ENCODE measurements at regions not wholly inside any gene's neighbourhood (a gene's known extent, or its start where the extent isn't known, plus 50 kb on each side); places are given as distances from the start of the nearest gene placed in this dataset.
"Not testable (repeated sequence)": the region's sequence is repeated elsewhere in the genome, so short reads cannot be mapped to it uniquely, and the experiment has no call there.

GRCh38 chr10:28184810-28185209 is 118.1 kb downstream of the MPP7 start:
- Histone ChIP-seq H3K9me3 (ENCODE audit: control insufficient read depth, low read length) (no peaks in the 10 kb centered on the region), H3K27ac (ENCODE audit: low read depth in 1 of 2, low read length in 2 of 2) (no peak overlapping the region), H3K27me3 (ENCODE audit: control insufficient read depth in 1 of 2, insufficient read depth in 2 of 2, low read length in 1 of 2) (no peaks in the 10 kb centered on the region), H3K36me3 (ENCODE audit: control insufficient read depth in 1 of 2, insufficient read depth in 2 of 2, low read length in 1 of 2) (no peaks in the 10 kb centered on the region), H3K4me1 (ENCODE audit: control insufficient read depth in 1 of 2, insufficient read depth in 2 of 2, low read length in 2 of 2) (no peaks in the 10 kb centered on the region), H3K4me3 (ENCODE audit: low read length in 2 of 2) (no peak overlapping the region)
- ATAC-seq (ENCODE audit: low FRiP score) (no peak), DNase-seq (no peak)
- intact Hi-C loops (cut with DNase I), result loop anchor here in 1 of 2 donors (5.0 kb wide), 1 partner anchor 57 kb away; no protein-coding TSS in a partner anchor
- WGBS, 2 donors, result 94 to 98% methylated on average over 1 of the region's 1 CpG

GRCh38 chr10:28181478-28182096 is 121.3 kb downstream of the MPP7 start:
- intact Hi-C loops (cut with DNase I), result loop anchor here in 1 of 2 donors (5.0 kb wide), 1 partner anchor 61 kb away; no protein-coding TSS in a partner anchor
- no peak for ATAC-seq (ENCODE audit: low FRiP score)
- no peak overlapping the region for H3K4me3 ChIP-seq (ENCODE audit: low read length in 2 of 2)
- WGBS, 2 donors, result 20 to 22% methylated on average over 7 of the region's 7 CpGs
- no peaks in the 10 kb centered on the region for H3K9me3 ChIP-seq (ENCODE audit: control insufficient read depth, low read length)
- H3K36me3 ChIP-seq (ENCODE audit: control insufficient read depth in 1 of 2, insufficient read depth in 2 of 2, low read length in 1 of 2), result no peaks in the 10 kb centered on the region
- no peak overlapping the region for H3K27ac ChIP-seq (ENCODE audit: low read depth in 1 of 2, low read length in 2 of 2)
- H3K4me1 ChIP-seq (ENCODE audit: control insufficient read depth in 1 of 2, insufficient read depth in 2 of 2, low read length in 2 of 2), result no peaks in the 10 kb centered on the region
- DNase-seq, result no peak
- no peaks in the 10 kb centered on the region for H3K27me3 ChIP-seq (ENCODE audit: control insufficient read depth in 1 of 2, insufficient read depth in 2 of 2, low read length in 1 of 2)

GRCh38 chr10:28180654-28181053 is 122.2 kb downstream of the MPP7 start:
- H3K36me3 ChIP-seq (ENCODE audit: control insufficient read depth in 1 of 2, insufficient read depth in 2 of 2, low read length in 1 of 2), result no peaks in the 10 kb centered on the region
- intact Hi-C loops (cut with DNase I), result loop anchor here in 1 of 2 donors (5.0 kb wide), 1 partner anchor 62 kb away; no protein-coding TSS in a partner anchor
- 65 to 72% methylated on average over 4 of the region's 4 CpGs for WGBS, 2 donors
- ATAC-seq (ENCODE audit: low FRiP score) (no peak), DNase-seq (no peak)
- no peak overlapping the region for H3K27ac ChIP-seq (ENCODE audit: low read depth in 1 of 2, low read length in 2 of 2)
- H3K4me3 ChIP-seq (ENCODE audit: low read length in 2 of 2), result no peak overlapping the region
- H3K9me3 ChIP-seq (ENCODE audit: control insufficient read depth, low read length), result no peaks in the 10 kb centered on the region
- H3K4me1 ChIP-seq (ENCODE audit: control insufficient read depth in 1 of 2, insufficient read depth in 2 of 2, low read length in 2 of 2), result no peaks in the 10 kb centered on the region
- no peaks in the 10 kb centered on the region for H3K27me3 ChIP-seq (ENCODE audit: control insufficient read depth in 1 of 2, insufficient read depth in 2 of 2, low read length in 1 of 2)

- no peaks in the 10 kb centered on the region for H3K9me3 ChIP-seq (ENCODE audit: control insufficient read depth, low read length)
- no peaks in the 10 kb centered on the region for H3K27me3 ChIP-seq (ENCODE audit: control insufficient read depth in 1 of 2, insufficient read depth in 2 of 2, low read length in 1 of 2)
- H3K4me3 ChIP-seq (ENCODE audit: low read length in 2 of 2), result no peak overlapping the region
- H3K36me3 ChIP-seq (ENCODE audit: control insufficient read depth in 1 of 2, insufficient read depth in 2 of 2, low read length in 1 of 2), result no peaks in the 10 kb centered on the region
- no peak for ATAC-seq (ENCODE audit: low FRiP score)
- H3K4me1 ChIP-seq (ENCODE audit: control insufficient read depth in 1 of 2, insufficient read depth in 2 of 2, low read length in 2 of 2), result no peaks in the 10 kb centered on the region
- no peak overlapping the region for H3K27ac ChIP-seq (ENCODE audit: low read depth in 1 of 2, low read length in 2 of 2)
- intact Hi-C loops (cut with DNase I), result loop anchor here in 1 of 2 donors (5.0 to 10.0 kb wide), 4 partner anchors 55 to 395 kb away; no protein-coding TSS in a partner anchor
- no peak for DNase-seq
These were observed 123.1 kb downstream of the MPP7 start for GRCh38 chr10:28179743-28180099.

GRCh38 chr10:28179006-28179742 is 123.7 kb downstream of the MPP7 start:
- intact Hi-C loops (cut with DNase I), result loop anchor here in 1 of 2 donors (10.0 kb wide), 3 partner anchors 54 to 394 kb away; no protein-coding TSS in a partner anchor
- Histone ChIP-seq H3K9me3 (ENCODE audit: control insufficient read depth, low read length) (no peaks in the 10 kb centered on the region), H3K36me3 (ENCODE audit: control insufficient read depth in 1 of 2, insufficient read depth in 2 of 2, low read length in 1 of 2) (no peaks in the 10 kb centered on the region), H3K4me3 (ENCODE audit: low read length in 2 of 2) (no peak overlapping the region), H3K4me1 (ENCODE audit: control insufficient read depth in 1 of 2, insufficient read depth in 2 of 2, low read length in 2 of 2) (no peaks in the 10 kb centered on the region), H3K27me3 (ENCODE audit: control insufficient read depth in 1 of 2, insufficient read depth in 2 of 2, low read length in 1 of 2) (no peaks in the 10 kb centered on the region), H3K27ac (ENCODE audit: low read depth in 1 of 2, low read length in 2 of 2) (no peak overlapping the region)
- ATAC-seq (ENCODE audit: low FRiP score), result peak; percentile 84
- DNase-seq, result no peak
- 8 to 11% methylated on average over 4 of the region's 4 CpGs for WGBS, 2 donors

GRCh38 chr10:28177944-28178637 is 124.8 kb downstream of the MPP7 start:
- 53 to 54% methylated on average over 4 of the region's 4 CpGs for WGBS, 2 donors
- Histone ChIP-seq H3K4me1 (ENCODE audit: control insufficient read depth in 1 of 2, insufficient read depth in 2 of 2, low read length in 2 of 2) (no peaks in the 10 kb centered on the region), H3K27ac (ENCODE audit: low read depth in 1 of 2, low read length in 2 of 2) (peak overlapping the region; percentile 22 to 64), H3K27me3 (ENCODE audit: control insufficient read depth in 1 of 2, insufficient read depth in 2 of 2, low read length in 1 of 2) (no peaks in the 10 kb centered on the region), H3K4me3 (ENCODE audit: low read length in 2 of 2) (peak overlapping the region; percentile 48 to 62), H3K9me3 (ENCODE audit: control insufficient read depth, low read length) (no peaks in the 10 kb centered on the region), H3K36me3 (ENCODE audit: control insufficient read depth in 1 of 2, insufficient read depth in 2 of 2, low read length in 1 of 2) (no peaks in the 10 kb centered on the region)
- no peak for DNase-seq
- ATAC-seq (ENCODE audit: low FRiP score), result no peak
- intact Hi-C loops (cut with DNase I), result loop anchor here in 1 of 2 donors (1.0 to 10.0 kb wide), 4 partner anchors 53 to 436 kb away; no protein-coding TSS in a partner anchor

GRCh38 chr10:28176498-28176897 is 126.4 kb downstream of the MPP7 start:
- H3K27me3 ChIP-seq (ENCODE audit: control insufficient read depth in 1 of 2, insufficient read depth in 2 of 2, low read length in 1 of 2); H3K4me3 ChIP-seq (ENCODE audit: low read length in 2 of 2); H3K4me1 ChIP-seq (ENCODE audit: control insufficient read depth in 1 of 2, insufficient read depth in 2 of 2, low read length in 2 of 2); H3K27ac ChIP-seq (ENCODE audit: low read depth in 1 of 2, low read length in 2 of 2); DNase-seq; H3K36me3 ChIP-seq (ENCODE audit: control insufficient read depth in 1 of 2, insufficient read depth in 2 of 2, low read length in 1 of 2); ATAC-seq (ENCODE audit: low FRiP score); H3K9me3 ChIP-seq (ENCODE audit: control insufficient read depth, low read length): not testable (repeated sequence)
- 90 to 97% methylated on average over 2 to 4 of the region's 4 CpGs for WGBS, 2 donors
- intact Hi-C loops (cut with DNase I), result loop anchor here in 1 of 2 donors (10.0 kb wide), 3 partner anchors 52 to 392 kb away; no protein-coding TSS in a partner anchor

- DNase-seq (no peak), ATAC-seq (ENCODE audit: low FRiP score) (no peak)
- no peaks in the 10 kb centered on the region for H3K36me3 ChIP-seq (ENCODE audit: control insufficient read depth in 1 of 2, insufficient read depth in 2 of 2, low read length in 1 of 2)
- H3K4me3 ChIP-seq (ENCODE audit: low read length in 2 of 2), result no peak overlapping the region
- intact Hi-C loops (cut with DNase I), result loop anchor here in 1 of 2 donors (10.0 kb wide), 3 partner anchors 47 to 387 kb away; no protein-coding TSS in a partner anchor
- 55 to 61% methylated on average over 8 of the region's 8 CpGs for WGBS, 2 donors
- H3K9me3 ChIP-seq (ENCODE audit: control insufficient read depth, low read length), result no peaks in the 10 kb centered on the region
- H3K4me1 ChIP-seq (ENCODE audit: control insufficient read depth in 1 of 2, insufficient read depth in 2 of 2, low read length in 2 of 2), result no peaks in the 10 kb centered on the region
- no peak overlapping the region for H3K27ac ChIP-seq (ENCODE audit: low read depth in 1 of 2, low read length in 2 of 2)
- no peaks in the 10 kb centered on the region for H3K27me3 ChIP-seq (ENCODE audit: control insufficient read depth in 1 of 2, insufficient read depth in 2 of 2, low read length in 1 of 2)
These were observed 130.6 kb downstream of the MPP7 start for GRCh38 chr10:28172223-28172610.

All from aorta (tissue), 5 donors.